ENCODE measurements at regions not wholly inside any gene's neighbourhood (a gene's known extent, or its start where the extent isn't known, plus 50 kb on each side); places are given as distances from the start of the nearest gene placed in this dataset.

DNA sequence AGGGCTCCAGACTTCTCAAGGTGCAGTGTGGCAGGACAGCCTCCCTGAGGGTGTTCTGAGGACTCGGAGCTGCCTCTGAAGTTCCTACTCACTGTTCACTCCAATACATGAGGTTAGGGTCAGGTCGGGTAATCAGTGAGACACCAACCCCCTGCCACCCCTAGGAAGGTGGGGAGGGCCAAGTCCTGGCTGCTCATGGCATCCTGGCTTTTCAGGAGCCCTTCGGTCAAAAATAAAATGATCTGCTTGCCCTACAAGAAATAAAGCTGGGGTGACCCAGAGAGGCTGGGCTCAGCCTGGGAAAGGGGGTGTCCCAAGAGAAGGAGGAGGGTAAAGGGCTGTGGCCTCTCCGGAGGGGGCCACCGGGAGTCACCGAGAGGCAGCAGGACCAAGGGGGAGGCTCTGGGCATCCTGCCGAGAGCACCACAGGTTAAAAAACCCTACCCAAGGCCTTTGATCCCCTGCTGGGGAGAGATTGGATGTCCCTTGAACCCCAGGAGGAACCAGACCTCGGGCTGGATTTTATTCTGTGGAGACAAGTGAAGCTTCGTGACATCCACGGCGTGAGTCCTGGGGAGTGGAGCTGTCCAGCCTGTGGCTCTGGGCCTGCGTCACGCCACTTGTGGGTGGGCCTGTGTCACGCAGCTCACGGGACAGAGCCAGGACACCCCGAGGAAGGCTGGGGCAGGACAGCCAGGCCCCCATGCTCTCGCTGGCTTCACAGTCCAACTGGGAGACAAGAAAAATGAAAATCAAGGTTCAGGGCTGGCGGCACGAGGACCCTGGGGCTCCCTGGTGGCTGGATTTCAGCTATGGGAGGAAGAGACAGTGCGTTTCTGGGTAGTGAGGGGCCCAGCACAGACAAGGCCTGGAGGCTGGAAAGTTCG is 102.2 kb upstream of the FGF3 start:
- H3K4me3 ChIP-seq: no peak overlapping the region
- H3K36me3 ChIP-seq: no peaks in the 10 kb centered on the region
- TF ChIP-seq POLR2A (IDR thresholded peaks at IDR 0.05) (no peak), POLR2AphosphoS5 (IDR thresholded peaks at IDR 0.05) (no peak)
- TF ChIP-seq, protein P1, sequence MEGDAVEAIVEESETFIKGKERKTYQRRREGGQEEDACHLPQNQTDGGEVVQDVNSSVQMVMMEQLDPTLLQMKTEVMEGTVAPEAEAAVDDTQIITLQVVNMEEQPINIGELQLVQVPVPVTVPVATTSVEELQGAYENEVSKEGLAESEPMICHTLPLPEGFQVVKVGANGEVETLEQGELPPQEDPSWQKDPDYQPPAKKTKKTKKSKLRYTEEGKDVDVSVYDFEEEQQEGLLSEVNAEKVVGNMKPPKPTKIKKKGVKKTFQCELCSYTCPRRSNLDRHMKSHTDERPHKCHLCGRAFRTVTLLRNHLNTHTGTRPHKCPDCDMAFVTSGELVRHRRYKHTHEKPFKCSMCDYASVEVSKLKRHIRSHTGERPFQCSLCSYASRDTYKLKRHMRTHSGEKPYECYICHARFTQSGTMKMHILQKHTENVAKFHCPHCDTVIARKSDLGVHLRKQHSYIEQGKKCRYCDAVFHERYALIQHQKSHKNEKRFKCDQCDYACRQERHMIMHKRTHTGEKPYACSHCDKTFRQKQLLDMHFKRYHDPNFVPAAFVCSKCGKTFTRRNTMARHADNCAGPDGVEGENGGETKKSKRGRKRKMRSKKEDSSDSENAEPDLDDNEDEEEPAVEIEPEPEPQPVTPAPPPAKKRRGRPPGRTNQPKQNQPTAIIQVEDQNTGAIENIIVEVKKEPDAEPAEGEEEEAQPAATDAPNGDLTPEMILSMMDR (IDR thresholded peaks at IDR 0.05 in 8 of 11, conservative IDR thresholded peaks at IDR 0.05 in 3 of 11): no peak
- peak; percentile 59 for DNase-seq
- 76 to 90% (median 84%) methylated on average over 13 to 21 of the region's 21 CpGs for WGBS, 5 donors
- no peak overlapping the region for H3K27ac ChIP-seq
- peaks cover 0 to 22% (median 16%) of the 10 kb centered on the region in 6 donors for H3K4me1 ChIP-seq
- H3K27me3 ChIP-seq (replicated peaks in 1 of 7): peaks cover 0 to 90% (median 25%) of the 10 kb centered on the region in 7 donors
- H3K9me3 ChIP-seq: peaks cover 0 to 6% (median 0%) of the 10 kb centered on the region in 8 donors
- intact Hi-C loops (cut with DNase I; ENCODE audit: low total_unique reads): no loop called here

DNA sequence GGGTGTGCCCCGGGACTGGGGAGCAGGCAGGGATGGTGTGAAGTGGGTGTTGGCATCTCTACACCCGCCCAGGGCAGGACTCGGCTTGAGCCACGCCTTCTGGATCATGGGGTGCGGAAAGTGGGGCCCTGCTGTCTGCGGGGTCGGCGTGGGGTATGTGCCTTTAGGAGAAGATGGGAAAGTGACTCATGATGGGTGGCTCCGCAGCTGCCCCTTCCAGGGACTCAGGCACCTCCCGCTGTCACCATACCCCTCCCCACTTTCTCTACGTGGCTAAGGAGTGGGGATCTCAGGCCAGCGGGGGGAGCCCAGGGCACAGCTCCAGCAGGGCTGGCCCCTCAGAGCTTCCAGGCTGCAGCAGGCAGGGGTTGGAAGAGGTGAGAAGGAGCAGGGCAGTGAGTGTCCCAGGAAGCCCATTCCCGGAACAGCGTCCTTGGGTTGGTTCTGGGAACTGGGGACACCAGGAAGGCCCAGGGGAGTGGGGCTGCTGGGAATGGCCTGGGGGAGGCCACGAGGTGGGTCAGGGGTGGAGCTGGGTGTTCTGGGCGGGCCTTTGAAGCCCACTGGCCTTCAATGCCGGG is 102.9 kb upstream of the FGF3 start:
- DNase-seq: no peak
- H3K4me3 ChIP-seq: no peak overlapping the region
- H3K9me3 ChIP-seq: no peaks in the 10 kb centered on the region
- TF ChIP-seq, protein P1 (IDR thresholded peaks at IDR 0.05 in 8 of 11, conservative IDR thresholded peaks at IDR 0.05 in 3 of 11): no peak
- TF ChIP-seq POLR2AphosphoS5 (IDR thresholded peaks at IDR 0.05): no peak
- TF ChIP-seq POLR2A (IDR thresholded peaks at IDR 0.05): no peak
- 82 to 85% (median 83%) methylated on average over 16 to 17 of the region's 17 CpGs for WGBS, 5 donors
- H3K27ac ChIP-seq: no peak overlapping the region
- H3K36me3 ChIP-seq: no peaks in the 10 kb centered on the region
- H3K4me1 ChIP-seq: peaks cover 0 to 25% (median 15%) of the 10 kb centered on the region in 6 donors
- intact Hi-C loops (cut with DNase I; ENCODE audit: low total_unique reads): no loop called here
- peaks cover 0 to 91% (median 30%) of the 10 kb centered on the region in 7 donors for H3K27me3 ChIP-seq (replicated peaks in 1 of 7)

DNA sequence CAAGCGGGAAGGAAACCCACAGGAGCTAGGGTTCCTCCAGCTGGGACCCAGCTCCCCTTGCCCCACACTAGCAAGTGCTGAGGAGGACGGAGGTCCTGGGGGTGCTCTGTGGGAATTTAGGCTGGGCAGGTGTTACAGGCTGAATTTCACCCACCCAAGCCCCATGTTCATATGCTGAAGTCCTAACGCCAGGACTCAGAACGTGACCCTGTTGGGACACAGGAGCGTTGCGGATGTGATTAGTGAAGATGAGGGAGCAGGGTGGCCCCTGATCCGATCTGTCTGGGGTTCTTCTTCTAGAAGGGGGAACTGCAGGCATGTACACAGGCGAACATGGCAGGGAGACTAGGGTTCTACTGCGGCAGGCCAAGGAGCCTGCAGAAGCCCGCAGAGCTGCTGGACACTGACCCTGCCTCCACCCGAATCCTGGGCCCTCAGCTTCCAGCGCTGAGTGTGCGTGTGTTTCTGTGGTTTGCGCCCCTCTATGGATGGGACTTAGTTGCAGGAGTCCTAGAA is 103.4 kb upstream of the FGF3 start:
- Histone ChIP-seq H3K36me3 (no peaks in the 10 kb centered on the region), H3K27me3 (replicated peaks in 1 of 7) (peaks cover 0 to 96% (median 34%) of the 10 kb centered on the region in 7 donors), H3K4me1 (peaks cover 0 to 25% (median 15%) of the 10 kb centered on the region in 6 donors), H3K9me3 (no peaks in the 10 kb centered on the region), H3K27ac (no peak overlapping the region), H3K4me3 (no peak overlapping the region)
- DNase-seq: peak; percentile 44
- TF ChIP-seq, protein P1 (IDR thresholded peaks at IDR 0.05 in 8 of 11, conservative IDR thresholded peaks at IDR 0.05 in 3 of 11): no peak
- TF ChIP-seq POLR2A (IDR thresholded peaks at IDR 0.05): no peak
- TF ChIP-seq POLR2AphosphoS5 (IDR thresholded peaks at IDR 0.05): no peak
- WGBS, 5 donors: 90 to 97% (median 91%) methylated on average over 14 of the region's 14 CpGs
- intact Hi-C loops (cut with DNase I; ENCODE audit: low total_unique reads): no loop called here

DNA sequence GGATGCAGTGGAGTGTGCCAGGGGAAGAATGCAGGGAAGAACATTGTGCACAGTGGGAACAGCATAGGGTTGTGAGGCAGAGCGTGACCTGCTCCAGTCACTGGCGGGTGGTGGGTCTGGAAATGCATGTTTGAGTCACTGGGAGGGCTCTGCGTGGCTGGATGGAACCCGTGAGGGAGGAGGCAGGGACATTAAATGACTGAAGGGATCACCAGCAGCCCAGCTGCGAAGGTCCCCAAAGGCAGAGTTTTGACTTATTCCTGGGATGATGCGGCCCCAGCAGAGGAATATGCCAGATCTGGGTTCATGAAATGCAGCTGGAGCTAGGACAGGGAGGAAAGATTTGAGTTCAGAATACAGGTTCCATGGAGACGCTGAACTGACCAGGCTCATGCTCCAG is 104.0 kb upstream of the FGF3 start:
- TF ChIP-seq POLR2AphosphoS5 (IDR thresholded peaks at IDR 0.05) (no peak), POLR2A (IDR thresholded peaks at IDR 0.05) (no peak)
- TF ChIP-seq, protein P1 (IDR thresholded peaks at IDR 0.05 in 8 of 11, conservative IDR thresholded peaks at IDR 0.05 in 3 of 11): no peak
- Histone ChIP-seq H3K9me3 (no peaks in the 10 kb centered on the region), H3K36me3 (no peaks in the 10 kb centered on the region), H3K4me1 (peaks cover 0 to 25% (median 15%) of the 10 kb centered on the region in 6 donors), H3K27me3 (replicated peaks in 1 of 7) (peaks cover 0 to 99% (median 38%) of the 10 kb centered on the region in 7 donors), H3K4me3 (no peak overlapping the region), H3K27ac (no peak overlapping the region)
- intact Hi-C loops (cut with DNase I; ENCODE audit: low total_unique reads): no loop called here
- WGBS, 5 donors: 72 to 86% (median 81%) methylated on average over 7 of the region's 7 CpGs
- peak; percentile 43 for DNase-seq

Data from spleen (tissue), 11 donors.